Thyroid gland (tissue), 4 donors: ENCODE measurements at regions not wholly inside any gene's neighbourhood (a gene's known extent, or its start where the extent isn't known, plus 50 kb on each side); places are given as distances from the start of the nearest gene placed in this dataset.

ENCODE experiments used
- POLR2A ChIP-seq, 2 donors: fragments of 450-650 bp; IDR thresholded peaks; one replicate each; pipeline ENCODE4 v1.6.1; 2017; ENCODE audit warnings: antibody characterized with exemption in 2 of 2, mild to moderate bottlenecking in 2 of 2, moderate library complexity in 1 of 2
- TF ChIP-seq, protein P1 (sequence below), 6 experiments: fragments of 200-600 bp in 3 of 6; fragments of 450-650 bp in 3 of 6; sonication (generic) in 3 of 6; IDR thresholded peaks; one replicate each; pipeline ENCODE4 v1.5.1; 2016 to 2019; ENCODE audit warnings: antibody characterized with exemption in 6 of 6, mild to moderate bottlenecking in 2 of 6, inconsistent platforms in 1 of 6, moderate library complexity in 1 of 6

DNA sequence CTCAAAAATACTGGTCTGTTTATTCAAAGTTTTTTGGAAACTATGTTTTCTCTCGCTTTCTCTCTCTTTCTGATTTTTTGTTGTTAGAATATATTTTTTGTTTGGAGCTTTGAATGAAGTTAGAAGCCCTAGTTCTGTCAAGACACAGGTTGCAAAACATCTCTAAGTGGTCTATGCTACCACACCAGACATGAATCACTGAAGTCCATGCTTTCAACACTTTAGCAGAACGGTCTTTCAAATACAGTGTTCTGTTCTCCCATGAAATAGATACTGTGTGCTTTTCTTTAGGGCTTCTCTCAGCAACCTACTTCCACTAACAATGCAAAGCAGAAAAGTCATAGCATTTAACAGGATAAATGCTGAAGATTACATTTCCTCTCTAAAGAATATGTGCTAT, 392.5 kb downstream of the TMEM167A start:
- TF ChIP-seq, protein P1, sequence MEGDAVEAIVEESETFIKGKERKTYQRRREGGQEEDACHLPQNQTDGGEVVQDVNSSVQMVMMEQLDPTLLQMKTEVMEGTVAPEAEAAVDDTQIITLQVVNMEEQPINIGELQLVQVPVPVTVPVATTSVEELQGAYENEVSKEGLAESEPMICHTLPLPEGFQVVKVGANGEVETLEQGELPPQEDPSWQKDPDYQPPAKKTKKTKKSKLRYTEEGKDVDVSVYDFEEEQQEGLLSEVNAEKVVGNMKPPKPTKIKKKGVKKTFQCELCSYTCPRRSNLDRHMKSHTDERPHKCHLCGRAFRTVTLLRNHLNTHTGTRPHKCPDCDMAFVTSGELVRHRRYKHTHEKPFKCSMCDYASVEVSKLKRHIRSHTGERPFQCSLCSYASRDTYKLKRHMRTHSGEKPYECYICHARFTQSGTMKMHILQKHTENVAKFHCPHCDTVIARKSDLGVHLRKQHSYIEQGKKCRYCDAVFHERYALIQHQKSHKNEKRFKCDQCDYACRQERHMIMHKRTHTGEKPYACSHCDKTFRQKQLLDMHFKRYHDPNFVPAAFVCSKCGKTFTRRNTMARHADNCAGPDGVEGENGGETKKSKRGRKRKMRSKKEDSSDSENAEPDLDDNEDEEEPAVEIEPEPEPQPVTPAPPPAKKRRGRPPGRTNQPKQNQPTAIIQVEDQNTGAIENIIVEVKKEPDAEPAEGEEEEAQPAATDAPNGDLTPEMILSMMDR (IDR thresholded peaks at IDR 0.05), result no peak
- no peak for TF ChIP-seq POLR2A (IDR thresholded peaks at IDR 0.05)
